Mesendoderm (in vitro differentiated cells): ENCODE measurements at regions not wholly inside any gene's neighbourhood (a gene's known extent, or its start where the extent isn't known, plus 50 kb on each side); places are given as distances from the start of the nearest gene placed in this dataset.
"Not testable (repeated sequence)": the region's sequence is repeated elsewhere in the genome, so short reads cannot be mapped to it uniquely, and the experiment has no call there.

Experiments used
- DNase-seq: peaks from one replicate; pipeline ENCODE4 v3.0.0; 2013
- H2AK5ac ChIP-seq: 2 replicates; pipeline ENCODE4 v1.6.1; 2013; ENCODE audit warnings: low read length, inconsistent platforms
- H2BK120ac ChIP-seq: 2 replicates; pipeline ENCODE4 v1.6.1; 2013; ENCODE audit warnings: low read depth, mild to moderate bottlenecking, low read length, moderate library complexity, mixed read lengths
- H2BK15ac ChIP-seq: replicated peaks from 2 replicates; pipeline ENCODE4 v1.6.1; 2013; ENCODE audit warnings: low read depth, mild to moderate bottlenecking, moderate library complexity
- H2BK5ac ChIP-seq: 2 replicates; pipeline ENCODE4 v1.6.1; 2013; ENCODE audit warnings: low read length, inconsistent platforms
- H3K18ac ChIP-seq: 2 replicates; pipeline ENCODE4 v1.6.1; 2013; ENCODE audit warnings: mild to moderate bottlenecking, low read length, mixed read lengths
- H3K23ac ChIP-seq: one replicate; pipeline ENCODE4 v1.6.1; 2013; ENCODE audit warnings: low read length
- H3K27ac ChIP-seq: 2 replicates; pipeline ENCODE4 v1.5.1; 2013; ENCODE audit warnings: low read depth, mild to moderate bottlenecking, inconsistent platforms, low read length, moderate library complexity
- H3K27me3 ChIP-seq: 2 replicates; pipeline ENCODE4 v1.6.1; 2013; ENCODE audit warnings: low read length, control low read depth, mild to moderate bottlenecking, inconsistent platforms; ENCODE audit not compliant: insufficient read depth, poor library complexity
- H3K36me3 ChIP-seq: 2 replicates; pipeline ENCODE4 v1.6.1; 2013; ENCODE audit warnings: low read length, inconsistent platforms; ENCODE audit not compliant: control insufficient read depth, insufficient read depth
- H3K4ac ChIP-seq: one replicate; pipeline ENCODE4 v1.6.1; 2013; ENCODE audit warnings: low read depth, mild to moderate bottlenecking, low read length, moderate library complexity
- H3K4me1 ChIP-seq: 2 replicates; pipeline ENCODE4 v1.6.1; 2013; ENCODE audit warnings: low read depth, low read length, inconsistent platforms; ENCODE audit not compliant: control insufficient read depth
- H3K4me2 ChIP-seq: 2 replicates; pipeline ENCODE4 v1.6.1; 2013; ENCODE audit warnings: low read length
- H3K4me3 ChIP-seq: 2 replicates; pipeline ENCODE4 v1.5.1; 2013; ENCODE audit warnings: mild to moderate bottlenecking, low read length
- H3K56ac ChIP-seq: one replicate; pipeline ENCODE4 v1.6.1; 2013; ENCODE audit warnings: low read length
- H3K79me1 ChIP-seq: 2 replicates; pipeline ENCODE4 v1.6.1; 2013; ENCODE audit warnings: low read length, inconsistent platforms
- H3K79me2 ChIP-seq: 2 replicates; pipeline ENCODE4 v1.6.1; 2013; ENCODE audit warnings: mild to moderate bottlenecking, low read length; ENCODE audit not compliant: control insufficient read depth, insufficient read depth
- H3K9ac ChIP-seq: 2 replicates; pipeline ENCODE4 v1.6.1; 2013; ENCODE audit warnings: low read length, inconsistent platforms
- H4K5ac ChIP-seq: one replicate; pipeline ENCODE4 v1.6.1; 2013; ENCODE audit warnings: low read length
- H4K8ac ChIP-seq: one replicate; pipeline ENCODE4 v1.6.1; 2013; ENCODE audit warnings: low read depth, mild to moderate bottlenecking, control low read depth, low read length, moderate library complexity
- WGBS: extraction: QIAGEN DNeasy Blood & Tissue Kit; methylation state at CpG from one replicate; pipeline ENCODE4 v1.1.7; 2013; ENCODE audit warnings: low lambda C conversion rate, missing lambda C conversion rate; ENCODE audit not compliant: insufficient coverage; ENCODE audit errors: extremely low coverage; 5-methylcytosine and 5-hydroxymethylcytosine counted together

DNA sequence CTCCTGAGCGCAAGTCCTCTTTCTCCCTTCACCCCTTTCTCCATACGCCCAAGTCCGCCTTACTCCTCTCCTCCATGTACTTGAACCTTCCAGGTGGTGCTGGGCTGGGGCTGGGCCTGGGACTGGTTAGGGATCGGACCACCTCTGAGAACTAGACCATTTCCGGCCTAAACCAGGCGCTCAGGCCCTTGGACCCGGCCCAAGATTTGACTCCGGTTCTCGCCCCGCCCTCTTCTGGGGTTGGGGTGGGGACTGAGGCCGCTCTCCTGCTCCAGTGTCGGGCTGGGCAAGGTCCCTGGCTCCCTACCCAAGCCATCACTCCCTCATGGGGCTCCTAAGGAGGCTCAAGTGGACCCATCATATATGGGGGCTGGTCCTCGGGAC lies 87.9 kb downstream of the LIMS4 start:
- H3K4me3 ChIP-seq, H3K4me2 ChIP-seq, H4K5ac ChIP-seq, H3K79me1 ChIP-seq, H3K27me3 ChIP-seq, H3K23ac ChIP-seq, H2AK5ac ChIP-seq, H2BK15ac ChIP-seq, H4K8ac ChIP-seq, DNase-seq, H2BK120ac ChIP-seq, H3K27ac ChIP-seq, H3K4me1 ChIP-seq, H3K79me2 ChIP-seq, H3K36me3 ChIP-seq, H3K9ac ChIP-seq, H3K4ac ChIP-seq, H3K56ac ChIP-seq, H3K18ac ChIP-seq, H2BK5ac ChIP-seq: not testable (repeated sequence)
- no CpG with 5 or more reads among the region's 13 CpGs for WGBS

DNA sequence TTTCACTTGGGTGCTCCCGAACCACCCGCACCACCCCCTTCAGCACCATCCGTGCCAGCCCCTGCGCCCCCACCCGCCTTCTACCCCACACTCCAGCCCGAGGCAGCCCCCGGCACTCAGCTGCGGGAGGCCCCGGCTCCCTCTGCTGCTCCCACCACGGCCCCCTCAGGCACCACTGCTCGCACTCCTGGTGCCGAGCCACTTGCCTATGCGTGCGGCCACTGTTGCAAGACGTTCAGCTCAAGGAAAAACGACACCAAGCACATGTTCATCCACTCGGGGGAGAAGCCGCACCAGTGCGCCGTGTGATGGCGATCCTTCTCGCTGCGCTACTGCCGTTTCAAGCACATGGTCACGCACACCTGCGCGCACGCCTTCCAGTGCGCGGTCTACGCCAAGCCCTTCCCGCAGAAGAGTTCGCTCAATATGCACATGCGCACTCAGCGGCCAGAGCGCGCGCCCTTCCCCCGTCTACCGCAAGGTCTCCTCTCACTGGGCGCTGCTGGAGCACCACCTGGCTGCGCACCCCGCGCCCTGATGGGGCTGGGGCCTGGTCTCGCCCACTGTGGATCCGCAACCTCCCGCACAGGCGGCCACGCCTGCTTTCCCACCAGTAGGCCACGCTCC lies 88.4 kb downstream of the LIMS4 start:
- H3K79me2 ChIP-seq, H4K8ac ChIP-seq, H4K5ac ChIP-seq, H2BK120ac ChIP-seq, H2BK15ac ChIP-seq, H3K4me2 ChIP-seq, H2BK5ac ChIP-seq, H3K79me1 ChIP-seq, H3K27ac ChIP-seq, H2AK5ac ChIP-seq, H3K23ac ChIP-seq, H3K9ac ChIP-seq, H3K36me3 ChIP-seq, H3K56ac ChIP-seq, H3K27me3 ChIP-seq, H3K18ac ChIP-seq, H3K4me1 ChIP-seq, H3K4ac ChIP-seq, DNase-seq, H3K4me3 ChIP-seq: not testable (repeated sequence)
- no CpG with 5 or more reads among the region's 50 CpGs for WGBS

DNA sequence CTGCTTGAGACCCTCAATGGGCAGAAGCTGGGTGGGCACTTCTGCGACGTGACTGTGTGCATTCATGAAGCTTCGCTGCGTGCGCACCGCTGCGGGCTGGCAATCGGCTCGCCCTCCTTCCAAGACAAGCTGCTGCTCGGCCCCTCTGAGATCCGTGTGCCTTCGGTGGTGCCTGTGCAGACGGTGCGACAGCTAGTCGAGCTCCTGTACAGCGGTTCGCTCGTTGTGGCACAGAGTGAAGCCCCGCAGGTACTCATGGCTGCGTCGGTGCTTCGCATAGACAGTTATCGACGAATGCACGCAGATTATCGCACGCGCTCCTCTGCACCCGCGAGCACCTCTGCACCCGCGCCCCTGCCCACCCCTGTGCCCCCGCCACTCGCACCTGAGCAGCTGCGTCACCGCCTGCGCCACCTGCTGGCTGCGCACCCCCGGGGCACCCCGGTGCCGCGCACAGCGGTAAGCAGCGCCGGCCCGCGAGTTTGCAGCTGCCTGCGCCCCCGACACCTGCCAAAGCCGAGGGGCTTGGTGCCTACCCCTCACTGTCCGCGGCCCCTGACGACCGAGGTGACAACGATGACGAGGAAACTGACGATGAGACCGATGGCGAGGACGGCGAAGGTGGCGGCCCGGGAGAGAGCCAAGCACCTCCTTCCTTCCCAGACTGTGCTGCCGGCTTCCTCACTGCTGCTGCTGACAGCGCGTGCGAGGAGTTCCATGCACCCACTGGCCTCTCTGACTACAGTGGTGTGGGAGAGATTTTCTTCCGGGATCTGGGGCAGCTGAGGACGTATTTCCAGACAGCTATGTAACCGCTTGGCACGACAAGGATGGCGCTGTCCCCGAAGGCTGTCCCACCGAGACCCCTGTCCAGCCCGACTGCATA lies 89.2 kb downstream of the LIMS4 start:
- not testable (repeated sequence) for H3K18ac ChIP-seq, H2BK5ac ChIP-seq, H3K36me3 ChIP-seq, H3K4me3 ChIP-seq, H3K4me2 ChIP-seq, H4K5ac ChIP-seq, H3K9ac ChIP-seq, H2BK15ac ChIP-seq, H3K56ac ChIP-seq, H3K27me3 ChIP-seq, DNase-seq, H2BK120ac ChIP-seq, H3K4me1 ChIP-seq, H2AK5ac ChIP-seq, H3K79me1 ChIP-seq, H3K4ac ChIP-seq, H3K27ac ChIP-seq, H4K8ac ChIP-seq, H3K79me2 ChIP-seq, H3K23ac ChIP-seq
- WGBS, result no CpG with 5 or more reads among the region's 75 CpGs

DNA sequence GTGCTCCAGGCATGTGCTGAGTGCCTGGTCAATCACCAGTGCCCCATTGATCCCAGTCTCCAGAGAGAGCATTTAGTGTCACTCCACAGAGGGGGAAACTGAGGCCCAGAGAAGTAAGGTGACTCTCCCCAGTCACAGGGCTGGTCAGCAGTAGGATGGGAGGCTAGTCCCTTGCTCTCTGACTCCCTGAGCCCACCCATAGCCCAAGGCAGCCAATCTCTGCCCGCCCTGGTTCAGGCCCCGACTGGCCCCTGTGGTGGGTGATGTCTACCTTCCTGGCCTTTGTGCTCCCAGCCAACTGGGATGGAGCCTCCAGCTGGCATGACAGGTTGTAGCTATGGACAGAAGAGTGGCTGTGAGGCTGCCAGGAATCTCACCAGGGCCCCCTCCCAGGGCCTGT lies 99.1 kb downstream of the LIMS4 start:
- not testable (repeated sequence) for H3K79me2 ChIP-seq, H3K56ac ChIP-seq, H3K27ac ChIP-seq, H3K4me1 ChIP-seq, H3K4me2 ChIP-seq, H2AK5ac ChIP-seq, H3K23ac ChIP-seq, H2BK15ac ChIP-seq, H3K27me3 ChIP-seq, H3K4me3 ChIP-seq, H3K4ac ChIP-seq, H4K8ac ChIP-seq, H3K36me3 ChIP-seq, H3K9ac ChIP-seq, H3K18ac ChIP-seq, DNase-seq, H3K79me1 ChIP-seq, H2BK5ac ChIP-seq, H2BK120ac ChIP-seq, H4K5ac ChIP-seq
- WGBS, result no CpG with 5 or more reads among the region's 2 CpGs

DNA sequence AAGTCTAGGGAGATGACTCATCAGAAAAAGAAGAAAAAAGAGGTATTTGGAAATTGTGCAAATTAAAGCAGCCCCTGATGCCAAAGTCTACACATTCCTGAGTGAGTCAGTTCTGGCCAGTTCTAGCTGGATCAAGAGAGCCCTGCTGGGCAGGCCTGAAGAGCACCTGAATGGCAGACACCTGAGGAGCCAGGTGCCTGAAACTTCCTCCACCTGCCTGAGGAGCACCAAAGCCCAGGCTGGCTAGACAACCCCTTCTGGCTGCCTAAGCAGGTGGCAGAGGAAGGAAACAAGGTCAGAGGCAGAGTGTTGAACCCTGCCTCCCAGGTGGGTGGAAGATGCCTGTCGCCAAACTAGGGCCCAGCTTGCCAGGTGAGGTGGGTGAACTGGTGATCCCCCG lies 101.0 kb downstream of the LIMS4 start:
- H2BK120ac ChIP-seq, H3K79me2 ChIP-seq, H4K5ac ChIP-seq, DNase-seq, H3K23ac ChIP-seq, H3K56ac ChIP-seq, H3K27ac ChIP-seq, H3K4me2 ChIP-seq, H3K27me3 ChIP-seq, H2BK15ac ChIP-seq, H3K9ac ChIP-seq, H3K4ac ChIP-seq, H4K8ac ChIP-seq, H3K79me1 ChIP-seq, H3K18ac ChIP-seq, H3K4me3 ChIP-seq, H3K4me1 ChIP-seq, H2BK5ac ChIP-seq, H3K36me3 ChIP-seq, H2AK5ac ChIP-seq: not testable (repeated sequence)
- no CpG with 5 or more reads among the region's 2 CpGs for WGBS
